GM21528 (cell line): ENCODE measurements at regions not wholly inside any gene's neighbourhood (a gene's known extent, or its start where the extent isn't known, plus 50 kb on each side); places are given as distances from the start of the nearest gene placed in this dataset.

Source experiments
- ATAC-seq: cut with Tn5 transposase; IDR thresholded peaks from one replicate; pipeline ENCODE4 v1.9.1; 2021; ENCODE audit warnings: mild to moderate bottlenecking, moderate library complexity; ENCODE audit not compliant: unreplicated experiment, low FRiP score

- ATAC-seq = no peak
These were observed 314.8 kb downstream of the DIPK2A start for GRCh38 chr3:144286235-144286910.

- no peak for ATAC-seq
These were observed 315.4 kb downstream of the DIPK2A start for GRCh38 chr3:144287001-144287400.

GRCh38 chr3:144289057-144289456 lies 317.4 kb downstream of the DIPK2A start:
- no peak for ATAC-seq

- ATAC-seq = peak; percentile 86
These were observed 323.3 kb downstream of the DIPK2A start for GRCh38 chr3:144294659-144295538.

- ATAC-seq = no peak
These were observed 324.0 kb downstream of the DIPK2A start for GRCh38 chr3:144295613-144296012.

GRCh38 chr3:144296808-144297207 lies 325.2 kb downstream of the DIPK2A start:
- ATAC-seq = no peak

GRCh38 chr3:144301863-144302262 lies 330.2 kb downstream of the DIPK2A start:
- ATAC-seq = no peak

GRCh38 chr3:144307951-144308350 lies 336.3 kb downstream of the DIPK2A start:
- ATAC-seq = no peak

- ATAC-seq = no peak
These were observed 336.8 kb downstream of the DIPK2A start for GRCh38 chr3:144308396-144308795.

GRCh38 chr3:144312702-144313101 lies 341.1 kb downstream of the DIPK2A start:
- no peak for ATAC-seq

- ATAC-seq = no peak
These were observed 343.3 kb downstream of the DIPK2A start for GRCh38 chr3:144314946-144315345.

GRCh38 chr3:144317961-144318360 lies 346.3 kb downstream of the DIPK2A start:
- no peak for ATAC-seq

GRCh38 chr3:144324076-144324475 lies 352.5 kb downstream of the DIPK2A start:
- ATAC-seq = no peak

- no peak for ATAC-seq
These were observed 361.2 kb downstream of the DIPK2A start for GRCh38 chr3:144332868-144333267.

- ATAC-seq = no peak
These were observed 369.8 kb downstream of the DIPK2A start for GRCh38 chr3:144341471-144341870.

GRCh38 chr3:144343343-144343742 lies 371.7 kb downstream of the DIPK2A start:
- ATAC-seq = no peak

GRCh38 chr3:144343777-144344176 lies 372.2 kb downstream of the DIPK2A start:
- no peak for ATAC-seq

- no peak for ATAC-seq
These were observed 373.4 kb downstream of the DIPK2A start for GRCh38 chr3:144344925-144345548.

GRCh38 chr3:144350125-144350524 lies 378.5 kb downstream of the DIPK2A start:
- no peak for ATAC-seq

GRCh38 chr3:144351011-144351410 lies 379.4 kb downstream of the DIPK2A start:
- ATAC-seq = no peak

- ATAC-seq = no peak
These were observed 380.2 kb downstream of the DIPK2A start for GRCh38 chr3:144351773-144352365.
